Muscle of back (tissue), 3 donors: ENCODE measurements at regions not wholly inside any gene's neighbourhood (a gene's known extent, or its start where the extent isn't known, plus 50 kb on each side); places are given as distances from the start of the nearest gene placed in this dataset.

Experiments
- DNase-seq, 3 donors: peaks; one replicate each; pipeline versions ENCODE4 v3.0.0 to v3.0.0-alpha.2; 2013

GRCh38 chr9:107931071-107931715, 441.6 kb upstream of the KLF4 start:
- no peak for DNase-seq

GRCh38 chr9:107929443-107929842, 439.9 kb upstream of the KLF4 start:
- peak in 1 of 3 donors; percentile 61 for DNase-seq

GRCh38 chr9:107928701-107929371, 439.3 kb upstream of the KLF4 start:
- DNase-seq, result no peak

- no peak for DNase-seq
Observed at GRCh38 chr9:107927276-107927675, 437.7 kb upstream of the KLF4 start.

GRCh38 chr9:107925749-107926297, 436.3 kb upstream of the KLF4 start:
- DNase-seq, result no peak

- DNase-seq, result peak in 1 of 3 donors; percentile 75
Observed at GRCh38 chr9:107922260-107922659, 432.7 kb upstream of the KLF4 start.

GRCh38 chr9:107919263-107919662, 429.7 kb upstream of the KLF4 start:
- peak in 1 of 3 donors; percentile 55 for DNase-seq

- DNase-seq, result no peak
Observed at GRCh38 chr9:107918749-107919148, 429.2 kb upstream of the KLF4 start.

- no peak for DNase-seq
Observed at GRCh38 chr9:107914151-107914550, 424.6 kb upstream of the KLF4 start.

GRCh38 chr9:107907715-107908114, 418.1 kb upstream of the KLF4 start:
- DNase-seq, result peak in 1 of 3 donors; percentile 61

- DNase-seq, result no peak
Observed at GRCh38 chr9:107907255-107907654, 417.7 kb upstream of the KLF4 start.

- DNase-seq, result peak in 1 of 3 donors; percentile 29
Observed at GRCh38 chr9:107906074-107906473, 416.5 kb upstream of the KLF4 start.

GRCh38 chr9:107905308-107906020, 415.9 kb upstream of the KLF4 start:
- peak; percentile 49 to 91 (median 81) for DNase-seq

- no peak for DNase-seq
Observed at GRCh38 chr9:107899961-107900330, 410.4 kb upstream of the KLF4 start.

- DNase-seq, result no peak
Observed at GRCh38 chr9:107898761-107899160, 409.2 kb upstream of the KLF4 start.

GRCh38 chr9:107896544-107896943, 407.0 kb upstream of the KLF4 start:
- no peak for DNase-seq

GRCh38 chr9:107895501-107896001, 406.0 kb upstream of the KLF4 start:
- peak in 1 of 3 donors; percentile 57 for DNase-seq

GRCh38 chr9:107894572-107895261, 405.1 kb upstream of the KLF4 start:
- DNase-seq, result peak; percentile 85 to 95 (median 86)

GRCh38 chr9:107890921-107891465, 401.4 kb upstream of the KLF4 start:
- DNase-seq, result no peak

GRCh38 chr9:107888773-107889227, 399.2 kb upstream of the KLF4 start:
- peak in 1 of 3 donors; percentile 45 for DNase-seq

GRCh38 chr9:107886826-107887225, 397.3 kb upstream of the KLF4 start:
- no peak for DNase-seq
